GM20431 (cell line): ENCODE measurements at regions not wholly inside any gene's neighbourhood (a gene's known extent, or its start where the extent isn't known, plus 50 kb on each side); places are given as distances from the start of the nearest gene placed in this dataset.
"Not testable (repeated sequence)": the region's sequence is repeated elsewhere in the genome, so short reads cannot be mapped to it uniquely, and the experiment has no call there.

Experiments
- in situ Hi-C: fragments of 300-500 bp; cut with MseI, MboI; formaldehyde crosslinking; loops from one replicate; pipeline ENCODE4 v1.15.0; 2020; ENCODE audit warnings: low sequenced_read_pairs; ENCODE audit not compliant: unreplicated experiment

DNA sequence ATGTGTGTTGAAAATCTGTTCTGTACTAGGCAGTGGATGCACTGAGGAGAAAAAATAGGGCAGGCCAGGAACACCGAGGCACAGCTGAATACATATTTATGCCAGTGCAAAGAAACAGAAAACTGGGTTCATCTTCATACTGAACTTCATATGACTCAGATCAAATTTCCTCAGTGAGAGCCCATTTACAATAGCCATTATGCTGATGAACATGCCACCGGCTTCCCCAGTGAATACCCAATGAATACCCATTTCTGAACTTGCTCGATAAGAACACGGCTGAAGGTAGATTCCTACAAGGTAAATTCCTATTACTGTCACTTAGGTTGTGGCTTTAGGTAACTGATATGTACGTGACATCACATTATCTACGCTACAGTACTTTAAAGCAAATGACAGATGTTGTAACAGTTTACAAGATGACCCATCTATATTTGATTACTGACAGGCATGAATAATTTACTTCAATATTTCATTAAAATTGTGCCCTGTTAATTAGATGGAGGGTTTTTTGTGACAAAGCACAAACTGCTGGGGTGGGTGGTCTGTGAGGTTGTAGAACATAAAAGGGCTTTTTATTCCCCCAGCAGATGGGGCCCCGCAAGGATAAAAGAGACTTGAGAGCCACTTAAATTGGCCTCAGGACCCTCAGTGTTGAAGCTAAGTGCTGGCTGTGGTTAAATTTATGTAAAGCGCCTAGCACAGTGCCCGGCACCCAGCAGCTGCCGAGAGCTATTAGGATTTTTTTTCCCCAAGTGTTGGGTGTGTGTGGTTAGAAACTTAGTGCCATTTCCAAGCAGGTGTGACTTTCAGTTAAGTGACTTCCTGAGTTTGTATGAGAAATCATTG lies 264.5 kb downstream of the CD83 start:
- in situ Hi-C loops, result no loop called here

- in situ Hi-C loops, result no loop called here
Measured at GRCh38 chr6:14382678-14383236, 265.2 kb downstream of the CD83 start.

DNA sequence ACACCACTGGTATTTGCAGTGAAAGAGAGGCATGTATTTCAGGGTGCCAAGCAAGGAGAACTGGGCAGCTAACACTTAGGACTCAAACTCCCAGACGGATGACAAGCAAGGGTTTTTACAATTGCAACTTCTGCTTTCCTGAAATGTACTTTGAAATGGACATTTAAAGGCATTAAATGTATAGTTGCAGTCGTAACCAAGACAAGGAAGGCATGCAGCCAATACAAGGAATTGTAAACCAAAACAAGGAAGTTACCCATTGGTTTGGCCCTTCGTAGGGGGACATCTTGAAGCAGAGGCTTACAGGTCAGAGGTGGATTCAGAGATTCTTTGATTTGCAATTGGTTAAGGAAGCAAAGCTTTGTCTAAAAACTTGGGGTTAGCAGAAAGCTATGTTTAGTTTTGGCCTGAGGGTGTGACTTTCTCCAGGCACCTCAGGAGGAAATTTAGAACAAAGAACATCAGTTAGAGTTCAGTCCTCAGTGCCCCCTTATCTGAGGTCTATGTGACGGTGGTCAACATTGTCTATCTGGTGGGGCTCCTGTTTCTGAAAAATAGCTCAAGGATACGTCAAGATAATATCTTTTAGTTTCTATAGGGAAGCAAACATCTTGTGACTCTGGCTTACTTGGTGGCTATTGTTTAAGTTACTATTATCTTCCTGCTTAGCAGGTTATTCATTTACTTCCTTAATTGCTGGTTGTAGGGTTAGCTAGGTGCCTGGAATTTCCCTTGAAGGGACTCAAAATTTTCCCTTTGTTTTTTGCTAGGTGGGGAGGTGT lies 266.0 kb downstream of the CD83 start:
- in situ Hi-C loops, result no loop called here

- in situ Hi-C loops, result no loop called here
Measured at GRCh38 chr6:14384175-14384949, 266.8 kb downstream of the CD83 start.

DNA sequence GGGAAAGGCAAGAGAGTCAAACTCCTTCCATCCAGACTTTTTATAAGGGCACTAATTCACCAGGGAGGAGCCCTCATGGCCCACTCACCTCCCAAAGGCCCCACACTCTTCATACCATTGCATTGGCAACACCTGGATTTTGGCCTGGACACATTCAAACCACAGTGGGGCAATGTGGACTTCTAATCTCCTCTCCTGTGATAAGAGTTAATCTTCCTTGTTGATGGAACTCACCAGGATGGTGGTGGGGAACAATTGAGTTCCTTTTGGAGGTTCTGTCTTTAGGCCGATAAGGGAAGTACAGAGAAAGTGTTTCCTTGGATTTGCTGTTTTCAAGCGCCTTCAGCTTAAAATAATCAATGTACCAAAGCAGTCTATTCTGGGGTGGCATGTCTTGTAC lies 268.7 kb downstream of the CD83 start:
- in situ Hi-C loops, result no loop called here

DNA sequence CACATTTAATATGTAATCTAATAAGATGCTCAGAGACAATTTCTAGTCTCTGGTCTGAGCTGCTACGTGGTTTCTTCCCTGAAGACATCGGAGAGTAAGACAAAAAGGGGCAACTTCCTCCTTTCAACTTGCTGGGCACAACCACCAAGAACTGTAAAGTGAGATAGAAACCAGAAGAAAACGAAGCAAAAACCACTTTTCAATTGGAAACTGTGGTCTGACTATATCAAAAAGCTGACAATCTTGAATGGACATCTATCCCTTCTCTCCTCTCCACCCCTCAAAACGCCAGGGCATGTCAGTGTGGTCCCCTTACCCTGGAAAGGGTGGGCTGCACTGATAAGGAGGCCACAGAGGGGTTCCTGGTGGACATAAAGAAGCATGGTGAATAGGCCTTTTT lies 269.1 kb downstream of the CD83 start:
- in situ Hi-C loops, result no loop called here

DNA sequence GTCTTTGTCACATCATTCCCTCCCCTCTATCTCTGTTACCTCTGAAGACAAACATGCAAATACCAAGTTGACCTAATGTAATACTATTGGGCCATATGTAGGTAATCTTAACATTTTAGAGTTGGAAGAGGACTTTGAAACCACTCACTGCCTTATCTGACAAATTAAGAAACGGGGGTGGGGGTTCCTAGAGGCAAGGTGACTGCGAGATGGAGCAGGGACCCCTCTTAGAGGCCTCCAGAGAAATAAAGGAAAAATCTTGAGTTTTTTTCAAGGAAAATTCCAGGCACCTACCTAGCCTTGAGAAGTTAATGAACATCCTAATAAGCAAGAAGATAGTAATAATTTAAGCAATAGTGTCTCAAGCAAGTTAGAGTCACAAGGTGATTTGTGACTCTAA lies 270.8 kb downstream of the CD83 start:
- in situ Hi-C loops, result no loop called here

DNA sequence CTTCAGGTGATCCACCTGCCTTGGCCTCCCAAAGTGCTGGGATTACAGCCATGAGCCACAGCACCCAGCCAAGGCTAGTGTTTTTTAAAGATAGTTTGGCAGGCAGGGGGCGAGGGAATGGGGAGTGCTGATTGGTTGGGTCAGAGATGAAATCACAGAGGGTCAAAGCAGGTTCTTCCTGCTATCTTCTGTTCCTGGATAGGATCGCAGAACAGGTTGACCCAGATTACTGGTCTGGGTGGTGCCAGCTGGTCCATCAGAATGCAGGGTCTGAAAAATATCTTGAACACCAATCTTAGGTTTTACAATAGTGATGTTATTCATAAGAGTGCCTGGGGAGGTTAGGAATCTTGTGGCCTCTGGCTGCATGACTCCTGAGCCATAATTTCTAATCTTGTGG lies 272.2 kb downstream of the CD83 start:
- in situ Hi-C loops, result not testable (repeated sequence)

DNA sequence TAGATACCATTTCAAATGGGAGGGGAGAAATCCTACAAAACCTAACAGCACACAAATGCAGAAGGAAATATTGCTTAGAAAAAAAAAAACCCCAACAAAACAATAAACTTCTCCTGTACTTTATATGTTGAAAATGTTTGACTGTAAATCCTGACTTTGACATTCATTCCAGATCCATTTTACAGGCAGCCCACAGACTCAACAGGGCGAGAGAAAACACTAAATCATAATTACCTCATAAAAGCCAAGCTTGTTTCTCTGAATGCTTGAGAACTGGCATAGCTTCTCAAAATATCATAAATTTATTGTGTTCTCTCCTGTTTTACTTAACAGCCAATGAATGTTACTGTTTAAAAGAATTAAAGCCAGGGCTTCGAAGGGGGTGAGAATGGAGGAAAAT lies 273.2 kb downstream of the CD83 start:
- in situ Hi-C loops, result no loop called here

DNA sequence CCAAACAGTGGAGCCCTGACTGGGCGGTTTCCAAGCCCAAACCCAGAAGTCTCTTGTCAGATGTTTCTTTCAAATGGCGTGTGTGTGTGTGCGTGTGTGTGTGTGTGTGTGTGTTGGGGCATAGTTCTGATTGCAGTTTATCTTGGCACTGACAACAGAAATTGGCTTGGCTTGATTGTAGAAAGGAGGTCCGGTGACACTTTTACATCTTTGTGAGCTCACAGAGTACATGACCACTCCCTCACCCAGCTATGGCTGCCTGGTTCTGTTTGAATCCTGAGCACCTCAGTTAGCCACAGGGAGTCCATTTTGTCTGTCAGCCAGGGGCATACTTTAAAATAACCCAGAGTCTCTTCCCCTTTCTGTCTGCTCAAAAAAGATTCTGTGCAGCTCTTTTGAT lies 276.3 kb downstream of the CD83 start:
- in situ Hi-C loops, result no loop called here

DNA sequence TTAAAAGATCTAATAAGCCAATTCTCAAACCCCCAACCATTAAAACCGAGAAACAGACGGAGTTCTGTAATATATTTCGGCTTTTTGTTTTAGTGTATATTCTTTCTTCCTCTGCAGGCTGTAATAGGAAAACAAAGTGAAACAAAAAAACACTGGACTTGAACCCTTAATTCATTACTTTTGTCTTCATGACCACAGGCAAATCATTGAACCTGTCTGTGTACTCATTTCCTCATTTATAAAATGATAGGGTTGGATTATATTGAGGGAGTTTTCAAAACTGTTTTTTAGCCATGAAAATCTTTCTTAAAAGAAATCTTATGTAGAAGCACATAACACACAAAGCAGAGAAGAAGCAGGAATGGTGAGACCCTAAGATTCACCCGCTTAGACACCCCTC lies 278.8 kb downstream of the CD83 start:
- in situ Hi-C loops, result no loop called here

GRCh38 chr6:14396826-14397517 lies 279.4 kb downstream of the CD83 start:
- in situ Hi-C loops, result no loop called here

GRCh38 chr6:14397518-14397901 lies 279.9 kb downstream of the CD83 start:
- in situ Hi-C loops, result no loop called here

GRCh38 chr6:14398953-14399352 lies 281.4 kb downstream of the CD83 start:
- in situ Hi-C loops, result no loop called here

DNA sequence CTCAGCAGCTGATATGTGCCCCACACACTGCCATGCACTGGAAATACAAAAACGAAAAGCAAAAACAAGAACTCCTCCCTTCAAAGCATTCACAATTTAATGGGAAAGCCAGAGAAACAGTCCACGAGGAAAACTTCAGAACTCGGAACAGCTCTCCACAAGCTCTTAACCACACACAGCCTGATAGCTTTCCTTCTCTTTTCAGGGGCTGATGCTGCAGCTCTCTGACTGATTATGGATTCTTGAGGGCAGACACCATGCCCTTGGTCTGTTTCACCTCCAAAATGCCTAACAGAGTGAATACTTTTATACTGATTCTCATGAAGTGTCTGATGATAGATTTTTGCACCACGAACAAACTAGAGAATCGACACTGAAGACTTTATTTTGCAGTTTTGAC lies 282.1 kb downstream of the CD83 start:
- in situ Hi-C loops, result no loop called here

- in situ Hi-C loops, result no loop called here
Measured at GRCh38 chr6:14401246-14401645, 283.7 kb downstream of the CD83 start.

DNA sequence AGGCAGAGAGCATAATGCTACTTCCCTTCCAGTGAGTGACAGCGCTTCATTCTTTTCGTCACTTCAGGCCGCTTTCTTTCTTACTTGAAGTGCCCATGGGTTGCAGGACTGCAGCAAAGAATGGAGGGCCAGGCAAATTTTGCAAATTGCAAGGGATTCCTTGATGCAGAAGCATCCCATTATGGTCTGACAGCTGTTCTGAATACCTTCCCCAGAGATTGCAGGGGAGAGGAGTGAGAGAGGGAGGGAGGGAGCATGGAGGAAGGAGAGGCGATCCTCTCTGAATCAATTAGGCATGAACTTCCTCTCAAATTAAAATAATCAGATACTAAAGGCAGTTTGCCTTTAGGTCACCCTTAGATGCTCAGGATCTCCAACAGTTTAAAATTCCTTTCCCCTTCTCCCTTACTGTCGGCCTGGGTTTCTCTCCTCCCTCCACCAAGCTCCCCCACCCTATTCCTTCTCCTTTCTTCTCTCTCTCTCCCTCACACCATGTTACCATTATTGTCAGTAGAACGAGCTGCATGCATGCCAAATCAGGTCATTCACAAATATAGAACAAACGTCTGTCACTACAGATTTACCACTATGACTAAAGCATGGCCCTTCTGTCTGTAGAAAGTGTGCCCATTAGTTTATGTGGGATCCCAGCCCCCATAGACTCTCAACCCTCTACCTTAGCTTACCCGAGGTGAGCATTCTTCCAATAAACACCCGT lies 289.2 kb downstream of the CD83 start:
- in situ Hi-C loops, result no loop called here

DNA sequence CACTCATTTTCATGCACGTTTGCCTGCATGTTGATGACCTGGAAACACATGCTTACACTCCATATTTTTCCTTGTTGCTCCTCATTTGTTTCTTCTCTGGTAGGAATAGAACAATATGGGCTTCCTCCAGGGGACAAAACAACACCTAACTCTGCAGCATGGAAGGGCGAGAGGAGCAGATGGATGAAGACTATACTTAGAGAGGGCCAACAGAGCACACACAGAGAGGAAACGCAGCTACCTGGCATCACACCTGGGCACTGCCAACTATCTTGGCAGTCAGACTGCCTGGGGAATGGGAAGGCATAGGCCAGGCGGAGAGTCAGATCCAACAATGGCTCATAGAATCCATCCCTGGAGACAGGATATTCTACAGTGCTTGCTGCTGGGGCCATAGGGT lies 290.9 kb downstream of the CD83 start:
- in situ Hi-C loops, result no loop called here

DNA sequence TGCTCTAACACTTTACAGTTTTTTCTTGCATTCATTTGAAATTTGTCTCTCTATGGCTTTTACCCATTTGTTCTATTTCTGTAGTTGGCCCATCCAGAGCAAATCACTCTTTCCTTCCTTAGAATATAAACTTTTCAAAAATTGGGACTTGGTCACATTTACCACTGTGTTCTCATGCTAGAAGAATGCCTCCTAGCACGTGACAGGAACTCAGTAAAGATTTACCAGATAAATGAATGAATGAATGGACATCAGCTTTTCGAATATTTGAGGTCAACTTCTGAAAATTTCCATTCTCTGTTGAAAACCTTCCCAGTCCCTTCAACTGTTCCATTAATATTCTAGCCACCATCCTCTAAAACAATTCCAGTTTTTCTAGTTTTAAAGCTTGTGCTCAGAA lies 294.5 kb downstream of the CD83 start:
- in situ Hi-C loops, result no loop called here
